IMR-90 (cell line): ENCODE measurements at regions not wholly inside any gene's neighbourhood (a gene's known extent, or its start where the extent isn't known, plus 50 kb on each side); places are given as distances from the start of the nearest gene placed in this dataset.

Experiments used
- BHLHE40 ChIP-seq: fragments of 150-350 bp; IDR thresholded peaks from 2 replicates; pipeline ENCODE4 v1.6.1; 2016; ENCODE audit warnings: mild to moderate bottlenecking, low read depth, low read length
- CHD1 ChIP-seq: IDR thresholded peaks from 2 replicates; pipeline ENCODE4 v1.6.1; 2012; ENCODE audit warnings: low read depth, low read length, improper control_type of control experiment
- FOS ChIP-seq: fragments of 150-350 bp; IDR thresholded peaks from 2 replicates; pipeline ENCODE4 v1.6.1; 2016; ENCODE audit warnings: low read depth, low read length
- MAFK ChIP-seq: IDR thresholded peaks from 2 replicates; pipeline ENCODE4 v1.6.1; 2012; ENCODE audit warnings: low read depth, low read length, improper control_type of control experiment
- MAZ ChIP-seq: IDR thresholded peaks from 2 replicates; pipeline ENCODE4 v1.6.1; 2012; ENCODE audit warnings: low read depth, mild to moderate bottlenecking, low read length, improper control_type of control experiment, moderate library complexity, borderline replicate concordance
- MXI1 ChIP-seq: IDR thresholded peaks from 2 replicates; pipeline ENCODE4 v1.6.1; 2012; ENCODE audit warnings: low read depth, mild to moderate bottlenecking, low read length, moderate library complexity, borderline replicate concordance
- NFE2L2 ChIP-seq: fragments of 150-350 bp; IDR thresholded peaks from 2 replicates; pipeline ENCODE4 v1.6.1; 2016; ENCODE audit warnings: low read depth, mild to moderate bottlenecking, low read length
- POLR2A ChIP-seq: IDR thresholded peaks from 2 replicates; pipeline ENCODE4 v1.6.1; 2012; ENCODE audit warnings: mild to moderate bottlenecking, low read depth, low read length
- RAD21 ChIP-seq: IDR thresholded peaks from 2 replicates; pipeline ENCODE4 v1.6.1; 2012; ENCODE audit warnings: low read length, improper control_type of control experiment
- RCOR1 ChIP-seq: IDR thresholded peaks from 2 replicates; pipeline ENCODE4 v1.6.1; 2012; ENCODE audit warnings: mild to moderate bottlenecking, low read length, improper control_type of control experiment; ENCODE audit not compliant: insufficient replicate concordance
- SMC3 ChIP-seq: fragments of 150-350 bp; IDR thresholded peaks from 2 replicates; pipeline ENCODE4 v1.6.1; 2016; ENCODE audit warnings: low read depth, mild to moderate bottlenecking, antibody characterized with exemption, low read length, moderate library complexity
- TF ChIP-seq, protein P1 (sequence below): conservative IDR thresholded peaks from 2 replicates; pipeline ENCODE4 v1.5.1; 2012; ENCODE audit warnings: mild to moderate bottlenecking, low read depth, low read length, improper control_type of control experiment

- TF ChIP-seq MAFK (no peak), FOS (no peak), BHLHE40 (no peak), SMC3 (no peak), MAZ (no peak), POLR2A (no peak), RAD21 (no peak), MXI1 (no peak), NFE2L2 (no peak), RCOR1 (no peak), CHD1 (no peak)
- TF ChIP-seq, protein P1, sequence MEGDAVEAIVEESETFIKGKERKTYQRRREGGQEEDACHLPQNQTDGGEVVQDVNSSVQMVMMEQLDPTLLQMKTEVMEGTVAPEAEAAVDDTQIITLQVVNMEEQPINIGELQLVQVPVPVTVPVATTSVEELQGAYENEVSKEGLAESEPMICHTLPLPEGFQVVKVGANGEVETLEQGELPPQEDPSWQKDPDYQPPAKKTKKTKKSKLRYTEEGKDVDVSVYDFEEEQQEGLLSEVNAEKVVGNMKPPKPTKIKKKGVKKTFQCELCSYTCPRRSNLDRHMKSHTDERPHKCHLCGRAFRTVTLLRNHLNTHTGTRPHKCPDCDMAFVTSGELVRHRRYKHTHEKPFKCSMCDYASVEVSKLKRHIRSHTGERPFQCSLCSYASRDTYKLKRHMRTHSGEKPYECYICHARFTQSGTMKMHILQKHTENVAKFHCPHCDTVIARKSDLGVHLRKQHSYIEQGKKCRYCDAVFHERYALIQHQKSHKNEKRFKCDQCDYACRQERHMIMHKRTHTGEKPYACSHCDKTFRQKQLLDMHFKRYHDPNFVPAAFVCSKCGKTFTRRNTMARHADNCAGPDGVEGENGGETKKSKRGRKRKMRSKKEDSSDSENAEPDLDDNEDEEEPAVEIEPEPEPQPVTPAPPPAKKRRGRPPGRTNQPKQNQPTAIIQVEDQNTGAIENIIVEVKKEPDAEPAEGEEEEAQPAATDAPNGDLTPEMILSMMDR, result no peak
These were observed 626.5 kb upstream of the CPEB2 start for GRCh38 chr4:14375816-14376215.
